Endodermal cell (in vitro differentiated cells): ENCODE measurements at regions not wholly inside any gene's neighbourhood (a gene's known extent, or its start where the extent isn't known, plus 50 kb on each side); places are given as distances from the start of the nearest gene placed in this dataset.

Source experiments
- DNase-seq: peaks from one replicate; pipeline ENCODE4 v3.0.0-alpha.2; 2017
- H3K27ac ChIP-seq: 2 replicates; pipeline ENCODE4 v1.5.1; 2013; ENCODE audit warnings: mild to moderate bottlenecking, low read depth, low read length, moderate library complexity
- H3K27me3 ChIP-seq: 2 replicates; pipeline ENCODE4 v1.6.1; 2013; ENCODE audit warnings: mild to moderate bottlenecking, low read length, moderate library complexity; ENCODE audit not compliant: insufficient read depth, control insufficient read depth, poor library complexity, severe bottlenecking
- H3K36me3 ChIP-seq: 2 replicates; pipeline ENCODE4 v1.7.0; 2013; ENCODE audit warnings: mild to moderate bottlenecking, low read length, moderate library complexity; ENCODE audit not compliant: control insufficient read depth, insufficient read depth
- H3K4me1 ChIP-seq: one replicate; pipeline ENCODE4 v1.7.0; 2013; ENCODE audit warnings: low read length; ENCODE audit not compliant: control insufficient read depth, insufficient read depth
- H3K4me3 ChIP-seq: 2 replicates; pipeline ENCODE4 v1.5.1; 2013; ENCODE audit warnings: mild to moderate bottlenecking, low read length, moderate library complexity
- H3K9ac ChIP-seq: 2 replicates; pipeline ENCODE4 v1.6.1; 2013; ENCODE audit warnings: mild to moderate bottlenecking, low read length, moderate library complexity; ENCODE audit not compliant: poor library complexity, severe bottlenecking; ENCODE audit errors: extremely low read depth
- H3K9me3 ChIP-seq: 2 replicates; pipeline ENCODE4 v1.6.1; 2013; ENCODE audit warnings: mild to moderate bottlenecking, low read length, moderate library complexity; ENCODE audit not compliant: control insufficient read depth
- H3K27ac Mint-ChIP-seq: 2 replicates; pipeline ENCODE4 v1.8.0; 2020; ENCODE audit warnings: mixed read lengths
- H3K27me3 Mint-ChIP-seq: 2 replicates; pipeline ENCODE4 v1.8.0; 2021; ENCODE audit warnings: mild to moderate bottlenecking, mixed read lengths; ENCODE audit not compliant: insufficient read depth
- H3K36me3 Mint-ChIP-seq: 2 replicates; pipeline ENCODE4 v1.8.0; 2020; ENCODE audit warnings: low read depth, mixed read lengths
- H3K4me1 Mint-ChIP-seq: 2 replicates; pipeline ENCODE4 v1.8.0; 2020; ENCODE audit warnings: mixed read lengths
- H3K4me3 Mint-ChIP-seq: 2 replicates; pipeline ENCODE4 v1.8.0; 2020; ENCODE audit warnings: mild to moderate bottlenecking, moderate library complexity, mixed read lengths
- H3K9me3 Mint-ChIP-seq: 2 replicates; pipeline ENCODE4 v1.8.0; 2020; ENCODE audit warnings: mild to moderate bottlenecking, mixed read lengths
- CTCF ChIP-seq: fragments of 200-600 bp; sonication (generic); conservative IDR thresholded peaks from 2 replicates; pipeline ENCODE4 v1.5.0; 2021; ENCODE audit warnings: antibody characterized with exemption, mild to moderate bottlenecking
- WGBS, 2 experiments: methylation state at CpG; one replicate each; pipeline versions ENCODE4 v1.1.5 to v1.1.7; 2013; ENCODE audit warnings: missing lambda C conversion rate in 2 of 2, mixed read lengths in 1 of 2; ENCODE audit not compliant: insufficient coverage in 1 of 2, insufficient read length in 1 of 2; 5-methylcytosine and 5-hydroxymethylcytosine counted together

- no peak overlapping the region for H3K9ac ChIP-seq
- H3K27me3 ChIP-seq = no peaks in the 10 kb centered on the region
- TF ChIP-seq CTCF = no peak
- Mint-ChIP-seq H3K27me3 (no peaks in the 10 kb centered on the region), H3K36me3 (peaks cover 5% of the 10 kb centered on the region), H3K4me3 (no peak overlapping the region), H3K4me1 (no peaks in the 10 kb centered on the region), H3K27ac (no peak overlapping the region), H3K9me3 (peaks cover 23% of the 10 kb centered on the region)
- WGBS, 2 experiments = 76 to 94% methylated on average over 2 to 8 of the region's 8 CpGs
- DNase-seq = no peak
- H3K27ac ChIP-seq = peak overlapping the region; percentile 5
- H3K4me1 ChIP-seq = no peaks in the 10 kb centered on the region
- H3K4me3 ChIP-seq = no peak overlapping the region
- H3K36me3 ChIP-seq = no peaks in the 10 kb centered on the region
- H3K9me3 ChIP-seq = peaks cover 10% of the 10 kb centered on the region
Observed at GRCh38 chr5:123916345-123917121, 404.6 kb downstream of the CSNK1G3 start.

GRCh38 chr5:123914333-123914732 lies 402.4 kb downstream of the CSNK1G3 start:
- no peaks in the 10 kb centered on the region for H3K27me3 Mint-ChIP-seq
- TF ChIP-seq CTCF = no peak
- no peak overlapping the region for H3K27ac ChIP-seq
- peaks cover 6% of the 10 kb centered on the region for H3K9me3 ChIP-seq
- no peaks in the 10 kb centered on the region for H3K27me3 ChIP-seq
- no peak overlapping the region for H3K27ac Mint-ChIP-seq
- H3K4me3 Mint-ChIP-seq = no peak overlapping the region
- H3K4me3 ChIP-seq = no peak overlapping the region
- H3K36me3 ChIP-seq = no peaks in the 10 kb centered on the region
- DNase-seq = no peak
- no peaks in the 10 kb centered on the region for H3K4me1 Mint-ChIP-seq
- peaks cover 10% of the 10 kb centered on the region for H3K9me3 Mint-ChIP-seq
- peaks cover 5% of the 10 kb centered on the region for H3K36me3 Mint-ChIP-seq
- H3K4me1 ChIP-seq = no peaks in the 10 kb centered on the region
- 63 to 90% methylated on average over 1 of the region's 1 CpG for WGBS, 2 experiments
- H3K9ac ChIP-seq = no peak overlapping the region

- no peak overlapping the region for H3K4me3 ChIP-seq
- Mint-ChIP-seq H3K4me1 (no peaks in the 10 kb centered on the region), H3K9me3 (no peaks in the 10 kb centered on the region), H3K4me3 (no peak overlapping the region), H3K36me3 (no peaks in the 10 kb centered on the region), H3K27me3 (no peaks in the 10 kb centered on the region), H3K27ac (no peak overlapping the region)
- H3K9me3 ChIP-seq = no peaks in the 10 kb centered on the region
- DNase-seq = no peak
- 88% methylated on average over 3 of the region's 3 CpGs; no CpG with 5 or more reads in 1 of the 2 experiments for WGBS, 2 experiments
- no peaks in the 10 kb centered on the region for H3K4me1 ChIP-seq
- no peaks in the 10 kb centered on the region for H3K36me3 ChIP-seq
- no peak for TF ChIP-seq CTCF
- H3K27me3 ChIP-seq = no peaks in the 10 kb centered on the region
- no peak overlapping the region for H3K27ac ChIP-seq
- no peak overlapping the region for H3K9ac ChIP-seq
Observed at GRCh38 chr5:123907349-123907748, 395.4 kb downstream of the CSNK1G3 start.
